Activated CD8-positive, alpha-beta memory T cell treated with anti-CD3 and anti-CD28 coated beads for 36 hours (primary cell): ENCODE measurements at regions not wholly inside any gene's neighbourhood (a gene's known extent, or its start where the extent isn't known, plus 50 kb on each side); places are given as distances from the start of the nearest gene placed in this dataset.

ENCODE experiments used
- CTCF ChIA-PET: fragments of 350-600 bp; sonication (Branson Sonifier 250); formaldehyde crosslinking; loops from one replicate; lab custom pipeline; 2021; ENCODE audit warnings: antibody characterized with exemption; lab: Charles Lee
- POLR2A ChIA-PET: fragments of 350-600 bp; sonication (Branson Sonifier 250); formaldehyde crosslinking; loops from one replicate; lab custom pipeline; 2021; ENCODE audit warnings: antibody characterized with exemption; lab: Charles Lee

DNA sequence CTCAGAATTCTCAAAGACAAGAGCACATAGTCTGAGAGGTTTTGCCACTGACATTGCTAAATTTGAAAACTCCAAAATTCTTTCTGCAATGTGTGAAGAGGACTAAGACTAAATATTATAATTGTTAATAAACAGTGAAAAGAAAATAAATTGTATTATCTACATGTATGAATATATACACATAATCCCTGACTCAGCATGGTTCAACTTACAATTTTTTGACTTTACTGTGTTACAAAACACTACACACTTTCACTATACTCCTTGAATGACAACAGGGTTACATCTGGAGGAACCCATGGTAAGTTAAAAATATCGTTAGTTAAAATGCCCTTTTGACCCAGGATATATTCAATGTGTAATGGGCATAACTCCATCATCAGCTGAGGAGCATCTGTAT, 2017.2 kb upstream of the TENM3 start:
- POLR2A ChIA-PET: no interaction called here
- CTCF ChIA-PET: no interaction called here

DNA sequence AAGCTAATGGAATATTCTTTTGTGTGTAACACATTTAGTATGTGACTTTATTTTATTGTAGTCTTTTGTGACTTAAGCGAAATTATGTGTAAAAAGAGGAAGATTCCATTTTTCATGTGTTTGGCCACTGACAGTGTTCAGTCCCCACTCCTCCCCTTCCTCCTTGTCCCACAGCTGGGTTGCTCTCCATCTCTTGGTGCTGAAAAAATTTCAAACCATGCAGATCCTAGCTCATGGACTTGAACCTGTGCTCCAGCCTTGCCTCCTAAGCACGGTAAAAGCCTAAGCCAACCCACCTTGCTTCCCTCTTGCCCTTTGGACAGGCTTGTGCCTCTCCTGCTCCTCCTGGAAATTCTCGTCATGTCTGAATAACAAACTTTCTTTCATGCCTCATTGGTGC, 2008.5 kb upstream of the TENM3 start:
- ChIA-PET CTCF (no interaction called here), POLR2A (no interaction called here)

DNA sequence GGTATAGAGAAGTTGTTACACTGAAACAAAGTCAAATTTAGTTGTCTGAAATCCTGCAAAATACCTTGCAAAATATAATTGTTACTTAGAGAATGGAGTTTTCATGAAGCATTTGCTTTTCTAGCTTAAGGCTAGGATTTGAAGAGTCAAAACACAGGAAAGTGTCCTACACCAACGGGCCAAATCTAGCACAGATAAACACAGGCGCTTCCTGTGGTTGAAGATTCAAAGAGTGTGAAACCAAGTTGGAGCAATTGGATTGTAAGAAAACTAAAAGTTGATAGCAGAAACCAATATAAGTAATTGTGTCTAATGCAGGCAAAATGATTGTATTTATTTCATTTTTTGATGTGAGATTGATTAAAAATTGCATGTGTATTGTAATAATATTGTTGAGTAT, 2002.5 kb upstream of the TENM3 start:
- POLR2A ChIA-PET: no interaction called here

DNA sequence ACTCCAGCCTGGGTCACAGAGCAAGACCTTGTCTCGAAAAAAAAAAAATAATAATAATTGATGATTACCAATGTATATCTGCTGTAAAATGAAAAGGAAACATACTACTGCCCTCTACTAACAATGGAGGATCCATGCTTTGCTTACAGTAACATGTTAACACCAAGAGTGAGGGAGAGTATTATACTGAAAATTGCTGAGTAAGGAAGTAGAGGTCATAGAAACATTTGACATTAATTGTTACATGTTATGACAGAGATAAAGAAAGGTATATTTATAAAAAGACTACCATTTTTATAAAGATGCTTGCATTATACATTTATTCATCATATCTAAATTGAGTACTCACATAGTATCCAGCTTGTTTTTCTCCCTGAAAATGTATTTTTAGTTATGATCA, 1989.8 kb upstream of the TENM3 start:
- CTCF ChIA-PET: no interaction called here

More for the DNA sequence above, 2002.5 kb upstream of the TENM3 start:
- CTCF ChIA-PET: no interaction called here

DNA sequence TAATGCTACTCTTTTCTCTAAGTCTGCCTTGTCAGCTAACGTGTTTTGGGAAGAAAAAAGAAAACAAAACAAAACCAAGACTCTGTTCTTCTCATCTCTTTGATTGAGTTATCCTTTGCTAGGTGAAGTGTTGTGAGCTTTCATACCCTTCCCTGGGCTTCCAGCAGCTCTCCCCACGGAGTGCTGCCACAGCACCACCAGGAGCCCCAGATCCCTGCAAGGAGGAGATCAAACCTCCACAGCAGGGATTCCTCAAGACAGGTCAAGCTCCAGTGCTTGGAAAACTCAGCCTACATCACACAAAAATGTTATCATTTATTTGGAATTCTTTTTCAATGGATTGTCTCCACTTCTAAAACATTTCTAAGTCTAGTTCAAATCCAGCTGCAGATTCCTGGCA, 1981.9 kb upstream of the TENM3 start:
- ChIA-PET CTCF (no interaction called here), POLR2A (no interaction called here)

More for the DNA sequence above, 1989.8 kb upstream of the TENM3 start:
- POLR2A ChIA-PET: no interaction called here

DNA sequence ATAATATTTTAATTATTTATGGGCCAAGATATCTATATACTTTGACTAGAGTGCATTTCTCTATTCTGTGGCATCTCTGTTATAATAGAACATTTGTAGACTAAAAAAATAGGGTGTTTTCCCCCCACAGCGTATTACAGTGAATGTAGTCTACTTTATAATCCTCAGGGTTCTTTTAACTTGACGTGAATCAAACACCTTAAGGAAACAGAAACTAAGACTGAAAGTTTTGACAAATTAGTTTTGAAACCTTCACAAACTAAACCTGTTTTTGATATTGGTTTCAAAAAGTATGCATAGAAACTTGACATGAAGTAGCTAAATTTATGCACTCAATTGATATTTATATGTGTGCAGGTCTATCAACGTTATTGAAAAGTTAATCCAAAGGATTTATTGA, 1963.1 kb upstream of the TENM3 start:
- CTCF ChIA-PET: no interaction called here

DNA sequence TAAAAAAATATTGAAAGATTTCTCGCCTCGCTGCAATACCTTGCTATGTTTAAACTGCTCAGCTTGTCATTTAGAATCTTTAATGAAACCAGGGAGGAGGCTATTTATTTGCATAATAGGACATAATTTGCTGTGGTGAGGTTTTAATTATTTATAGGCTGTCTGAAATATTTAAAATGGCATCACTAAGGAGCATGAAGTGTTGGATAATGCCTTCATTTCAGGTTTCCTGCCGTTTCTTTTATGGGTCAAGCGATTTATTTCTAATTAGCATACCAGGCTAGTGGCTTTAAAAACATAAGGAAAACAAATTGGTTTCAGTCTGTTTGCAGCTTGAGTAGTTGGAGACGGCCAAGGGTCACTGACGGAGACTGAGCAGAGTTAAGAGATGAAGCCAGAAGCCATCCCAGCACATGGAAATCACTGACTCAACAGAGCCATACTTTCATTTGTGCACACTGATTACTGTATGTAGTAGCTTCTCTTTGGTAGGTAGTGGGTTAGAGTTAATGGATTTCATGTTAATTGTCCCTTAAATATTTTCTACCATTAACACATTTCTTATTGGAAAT, 1962.4 kb upstream of the TENM3 start:
- CTCF ChIA-PET: no interaction called here
- POLR2A ChIA-PET: no interaction called here

More for the DNA sequence above, 1963.1 kb upstream of the TENM3 start:
- POLR2A ChIA-PET: no interaction called here

DNA sequence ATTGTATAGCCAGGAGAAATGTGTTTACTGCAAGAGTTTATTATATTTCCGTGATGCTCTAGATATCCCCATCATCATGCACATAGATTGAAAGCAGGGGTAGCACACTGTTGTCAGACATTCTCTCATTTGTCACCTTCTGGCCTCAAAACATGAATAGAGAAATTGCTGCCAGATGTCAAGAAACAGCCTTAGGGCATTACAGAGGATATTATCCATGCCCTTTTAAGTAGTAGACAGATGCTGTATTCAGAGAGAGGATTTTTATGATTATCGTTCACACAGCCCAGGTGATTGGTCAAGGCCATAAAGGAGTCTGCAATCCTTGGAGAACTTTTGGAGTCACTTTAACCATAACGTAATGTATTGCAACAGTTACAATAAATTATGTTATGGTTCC, 1961.5 kb upstream of the TENM3 start:
- POLR2A ChIA-PET: no interaction called here

DNA sequence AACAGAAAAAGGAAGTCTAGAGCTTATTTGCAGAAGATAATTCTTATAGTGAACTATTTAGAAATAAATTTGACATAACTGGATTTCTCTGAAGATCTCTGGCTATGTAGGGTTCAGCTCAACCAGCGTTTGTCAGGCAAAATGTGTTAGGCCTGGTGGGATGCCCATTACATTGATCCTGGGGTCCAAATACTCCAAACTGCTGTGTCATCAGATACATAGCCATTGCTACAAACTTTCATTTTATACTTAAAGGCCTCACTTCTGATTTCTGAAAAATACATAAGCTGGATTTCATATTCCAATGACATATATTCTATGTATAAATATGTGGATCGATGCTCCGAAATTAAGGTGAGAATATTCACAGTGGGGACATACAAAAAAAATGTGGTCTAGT, 1958.9 kb upstream of the TENM3 start:
- ChIA-PET POLR2A (no interaction called here), CTCF (no interaction called here)

More for the DNA sequence above, 1961.5 kb upstream of the TENM3 start:
- CTCF ChIA-PET: no interaction called here

DNA sequence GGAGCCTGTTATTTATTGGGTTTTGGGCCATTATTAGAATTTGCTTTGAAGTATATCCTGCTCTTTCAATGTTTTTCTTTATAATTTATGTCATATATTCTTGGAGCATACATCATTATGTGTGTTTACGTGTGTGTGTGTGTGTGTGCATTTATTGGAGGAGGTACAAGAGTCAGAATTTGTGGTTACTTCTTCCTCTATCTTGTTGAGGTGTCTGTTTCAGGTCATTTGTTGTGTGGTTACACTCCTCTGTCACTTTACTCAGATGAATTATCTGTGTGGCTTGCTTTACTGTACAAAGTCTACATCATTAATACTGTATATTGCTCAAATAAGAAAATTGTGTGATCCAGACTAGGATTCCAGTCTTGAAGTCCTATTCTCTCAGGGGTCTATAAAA, 1957.4 kb upstream of the TENM3 start:
- CTCF ChIA-PET: no interaction called here
- POLR2A ChIA-PET: no interaction called here

DNA sequence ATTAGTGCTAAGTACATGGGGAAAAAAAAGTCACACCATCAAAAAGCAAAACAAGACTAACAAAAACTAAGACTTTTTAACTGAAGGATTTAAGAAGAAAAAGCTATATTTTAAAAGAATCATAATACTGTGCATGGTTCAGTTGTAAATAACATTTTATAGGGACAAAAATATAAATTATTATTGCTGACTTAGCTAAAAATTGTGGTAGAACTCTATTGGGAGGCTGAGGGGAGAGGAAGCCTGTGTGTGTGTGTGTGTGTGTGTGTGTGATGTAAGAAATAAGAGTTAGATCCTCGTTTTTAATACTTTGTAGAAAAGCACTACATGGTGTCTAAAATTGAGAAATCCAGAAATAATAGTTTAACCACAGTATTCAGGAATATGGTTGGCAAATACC, 1950.9 kb upstream of the TENM3 start:
- POLR2A ChIA-PET: no interaction called here

DNA sequence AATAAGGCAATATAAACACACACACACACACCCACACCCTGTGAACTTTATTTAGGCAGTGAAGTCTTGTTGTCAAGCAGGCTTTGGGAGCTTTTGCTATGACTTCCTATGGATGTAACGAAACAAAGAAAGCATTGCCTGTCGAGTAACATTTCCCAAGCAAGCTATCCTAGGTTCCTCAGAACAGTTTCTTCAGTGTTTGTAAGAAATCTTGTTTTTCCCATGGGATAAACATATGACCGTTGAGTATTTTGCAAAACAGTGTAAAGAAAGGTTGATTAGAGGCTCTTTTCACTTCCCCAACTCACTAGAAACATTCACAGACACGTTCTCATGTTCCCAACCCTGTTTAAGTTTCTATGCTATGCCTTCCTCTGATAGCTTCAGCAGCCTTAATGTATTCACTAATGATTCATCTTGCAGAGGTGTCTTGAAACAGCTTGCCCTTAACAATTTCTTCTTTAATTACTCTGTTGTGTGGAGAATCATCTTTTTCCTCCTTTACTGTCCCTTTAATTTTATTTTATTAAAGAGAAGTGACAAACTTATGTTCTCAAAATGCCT, 1947.1 kb upstream of the TENM3 start:
- ChIA-PET CTCF (no interaction called here), POLR2A (no interaction called here)

More for the DNA sequence above, 1950.9 kb upstream of the TENM3 start:
- CTCF ChIA-PET: no interaction called here

DNA sequence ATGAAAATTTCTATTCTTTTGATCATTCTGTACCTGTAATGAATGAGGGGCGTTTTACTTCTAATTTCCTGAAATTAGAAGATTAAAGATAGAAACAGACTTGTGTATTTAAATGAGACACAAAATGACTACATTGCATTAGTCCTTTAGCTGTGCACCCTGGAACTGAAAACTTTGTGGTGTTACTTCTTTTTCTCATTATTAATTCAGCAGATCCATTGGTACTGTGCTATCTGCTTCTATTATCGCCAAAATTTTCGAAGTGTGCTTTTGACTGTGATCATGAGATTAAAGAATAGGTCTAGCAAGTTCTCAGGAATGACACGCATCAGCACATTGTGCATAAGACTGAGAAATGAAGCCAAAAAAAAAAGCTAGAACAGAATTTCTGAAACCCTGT, 1938.9 kb upstream of the TENM3 start:
- ChIA-PET CTCF (no interaction called here), POLR2A (no interaction called here)

DNA sequence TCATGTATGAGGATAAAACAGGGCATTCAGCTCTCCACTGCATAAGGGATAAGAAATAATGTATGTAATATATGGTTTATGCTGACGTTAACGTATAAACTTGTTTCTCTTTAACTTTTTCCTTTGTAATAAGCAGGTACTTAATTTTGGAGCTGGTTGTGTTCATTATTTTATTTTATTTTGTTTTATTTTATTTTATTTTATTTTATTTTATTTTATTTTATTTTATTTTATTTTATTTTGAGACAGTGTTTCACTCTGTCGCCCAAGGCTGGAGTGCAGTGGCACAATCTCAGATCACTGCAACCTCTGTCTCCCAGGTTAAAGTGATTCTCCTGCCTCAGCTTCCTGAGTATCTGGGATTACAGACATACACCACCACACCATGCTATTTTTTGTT, 1932.6 kb upstream of the TENM3 start:
- CTCF ChIA-PET: no interaction called here
- POLR2A ChIA-PET: no interaction called here

DNA sequence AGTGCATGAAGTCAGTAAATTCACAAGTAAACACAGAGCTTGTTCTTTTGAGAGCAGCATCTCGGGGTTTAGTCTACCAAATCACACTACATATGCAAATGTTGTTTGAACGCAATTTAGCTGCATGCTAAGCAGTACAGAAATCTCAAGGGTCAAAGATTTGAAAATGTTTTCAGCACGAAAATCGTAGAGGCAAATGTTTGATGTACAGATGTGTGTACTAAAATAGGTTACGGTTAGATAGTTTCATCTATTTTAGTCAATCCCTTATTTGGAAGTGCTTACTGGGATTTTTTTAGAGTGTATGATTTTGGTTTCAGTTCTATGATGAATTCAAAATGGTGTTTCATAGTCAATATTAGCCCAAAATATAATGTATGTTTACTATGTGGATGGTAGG, 1928.2 kb upstream of the TENM3 start:
- CTCF ChIA-PET: no interaction called here
- POLR2A ChIA-PET: no interaction called here

DNA sequence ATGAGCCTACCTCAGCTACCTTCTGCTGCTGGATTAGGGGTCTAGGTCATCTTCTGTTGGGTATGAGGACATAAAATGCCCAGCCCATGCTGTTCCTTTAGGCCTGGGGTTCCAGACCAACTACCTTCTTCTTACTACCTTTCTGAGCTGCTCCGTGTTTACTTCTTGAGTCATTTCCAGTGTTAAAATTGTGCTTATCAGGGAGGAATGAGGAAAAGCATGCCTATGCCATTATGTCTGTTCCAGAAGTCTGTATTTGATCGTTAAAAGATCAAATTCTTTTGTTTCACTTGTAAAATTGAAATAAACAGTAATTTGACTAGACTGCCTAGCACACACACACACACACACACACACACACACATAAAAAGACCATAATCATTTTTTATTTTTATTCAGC, 1912.7 kb upstream of the TENM3 start:
- POLR2A ChIA-PET: no interaction called here
- CTCF ChIA-PET: no interaction called here

DNA sequence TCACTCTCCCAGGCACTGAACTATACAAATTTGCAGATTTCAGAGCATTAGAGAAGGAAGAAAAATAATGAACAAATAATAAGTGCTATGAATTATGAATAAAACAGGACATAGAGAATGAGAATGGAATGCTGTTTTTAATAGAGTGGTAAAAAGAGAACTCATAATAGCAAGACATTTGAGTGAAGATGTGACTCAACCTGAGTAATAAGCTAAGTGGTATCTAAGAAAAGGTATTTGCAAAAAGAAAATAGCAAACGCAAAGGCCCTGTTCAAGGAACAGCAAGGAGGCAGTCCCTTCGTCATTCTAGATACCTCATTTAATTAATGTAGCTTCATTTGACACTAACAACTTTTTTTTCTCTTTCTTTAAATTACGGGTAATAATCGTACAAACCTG, 1910.0 kb upstream of the TENM3 start:
- POLR2A ChIA-PET: no interaction called here
- CTCF ChIA-PET: no interaction called here

DNA sequence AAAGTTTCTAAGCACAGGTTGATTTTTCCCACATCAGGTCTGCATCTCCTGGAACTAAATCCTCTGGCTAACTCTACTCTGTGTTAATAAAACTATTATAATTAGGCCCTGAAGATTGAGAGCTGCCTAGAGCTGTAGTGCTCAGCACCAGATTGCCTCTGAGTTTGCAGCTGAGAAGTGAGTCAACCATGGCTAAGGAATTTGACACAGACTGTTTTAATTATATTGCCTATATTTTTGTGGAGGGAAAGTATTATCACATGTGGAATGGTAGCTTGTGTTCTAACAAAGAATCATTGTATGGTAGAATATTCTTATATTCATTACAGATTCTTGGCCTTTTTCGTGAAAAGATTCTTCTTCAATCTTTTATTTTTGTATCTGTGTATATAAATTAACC, 1907.6 kb upstream of the TENM3 start:
- POLR2A ChIA-PET: no interaction called here

DNA sequence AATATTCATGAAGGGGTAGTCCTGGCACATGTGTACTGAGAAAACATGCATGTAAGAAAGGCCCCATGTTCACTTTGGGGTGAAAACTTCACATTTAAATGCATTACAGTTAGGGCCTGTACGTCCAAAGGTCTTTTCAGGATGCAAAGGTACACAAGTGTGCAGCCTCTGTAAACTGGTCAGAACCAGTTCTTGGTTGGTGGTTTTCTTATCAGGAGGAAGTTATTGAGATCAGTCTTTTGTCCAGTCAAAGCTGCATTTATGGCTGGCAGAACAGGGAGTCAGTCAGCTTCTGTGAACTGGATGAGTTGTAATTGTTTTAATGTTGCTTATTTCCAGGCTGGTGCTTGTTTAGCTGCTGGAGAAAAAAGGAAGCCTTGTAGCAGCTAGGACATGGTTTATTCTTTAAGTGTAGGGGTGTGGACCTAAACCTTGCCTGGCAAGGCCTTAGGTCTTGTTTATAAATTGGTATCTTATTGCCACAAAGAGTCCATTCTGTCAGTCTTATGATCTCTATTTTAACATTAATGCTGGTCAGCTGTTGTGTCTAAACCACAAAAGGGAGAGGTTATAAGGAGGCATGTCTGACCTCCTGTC, 1906.6 kb upstream of the TENM3 start:
- CTCF ChIA-PET: no interaction called here
- POLR2A ChIA-PET: no interaction called here

More for the DNA sequence above, 1907.6 kb upstream of the TENM3 start:
- CTCF ChIA-PET: no interaction called here

DNA sequence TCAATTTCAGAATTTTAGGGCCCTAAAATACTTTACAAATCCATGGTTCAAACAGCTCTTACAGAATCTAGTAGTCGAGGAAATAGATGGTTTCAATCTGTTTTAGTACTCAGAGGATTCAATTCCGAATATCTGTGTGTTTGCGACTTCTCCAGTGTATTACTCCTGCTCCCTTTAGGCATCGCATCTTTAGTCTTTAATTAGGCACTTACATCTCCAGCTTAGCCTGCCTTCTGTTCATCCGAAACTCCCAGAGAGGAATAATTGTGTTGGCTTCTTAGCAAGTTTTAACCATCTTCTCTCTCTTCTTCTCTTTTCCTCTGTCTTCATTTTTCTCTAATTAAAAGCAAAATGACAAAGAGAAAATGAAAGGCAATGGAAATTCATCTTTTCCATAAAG, 1901.3 kb upstream of the TENM3 start:
- CTCF ChIA-PET: no interaction called here
- POLR2A ChIA-PET: no interaction called here

DNA sequence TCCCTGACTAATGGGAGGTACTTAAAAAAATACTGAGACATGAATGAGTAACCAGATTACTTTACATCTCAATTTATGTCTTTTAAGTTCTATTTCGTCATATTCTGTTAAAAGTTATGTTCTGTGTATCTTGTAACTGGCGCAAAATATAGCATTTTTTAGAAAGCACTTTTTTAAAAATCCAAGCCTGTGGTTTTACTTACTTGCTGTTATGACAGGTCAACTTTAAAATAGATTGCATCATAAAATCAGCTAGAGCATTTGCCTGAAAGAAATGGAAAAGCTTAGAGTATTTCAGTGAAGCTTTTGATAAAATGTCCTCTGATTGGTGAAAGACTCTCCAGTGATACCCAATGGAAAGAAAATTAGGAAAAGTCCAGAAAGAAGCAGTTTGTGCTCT, 1892.3 kb upstream of the TENM3 start:
- POLR2A ChIA-PET: no interaction called here
- CTCF ChIA-PET: no interaction called here

DNA sequence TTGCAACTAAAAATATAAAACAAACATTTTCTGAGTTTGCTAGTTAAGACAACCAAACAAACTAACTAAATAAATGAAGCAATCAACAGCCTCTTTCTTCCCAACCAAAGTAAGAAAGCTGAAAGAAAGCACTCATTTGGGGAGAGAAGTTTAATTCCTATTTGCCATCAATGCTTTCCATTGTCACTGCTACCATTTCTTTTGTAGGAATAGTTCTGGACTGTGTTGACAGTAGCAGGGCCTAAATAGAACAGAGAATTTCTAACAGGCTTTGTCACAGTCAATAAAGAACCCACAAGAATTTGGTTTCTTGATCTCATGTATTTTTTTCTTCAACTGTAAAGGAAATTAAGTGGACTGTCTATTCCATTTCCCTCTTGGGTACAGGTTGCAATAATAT, 1886.4 kb upstream of the TENM3 start:
- ChIA-PET POLR2A (no interaction called here), CTCF (no interaction called here)
